LNCaP clone FGC (cell line): ENCODE measurements at regions not wholly inside any gene's neighbourhood (a gene's known extent, or its start where the extent isn't known, plus 50 kb on each side); places are given as distances from the start of the nearest gene placed in this dataset.

Experiments
- DNase-seq: peaks from one replicate; pipeline ENCODE4 v3.0.0-alpha.2; 2011; ENCODE audit warnings: low read depth
- H3K4me3 ChIP-seq: 2 replicates; pipeline ENCODE4 v1.5.1; 2011; ENCODE audit warnings: mild to moderate bottlenecking, low read depth, low read length, control low read depth
- TF ChIP-seq, protein P1 (sequence below): IDR thresholded peaks from 2 replicates; pipeline ENCODE4 v1.5.1; 2012; ENCODE audit warnings: mild to moderate bottlenecking; ENCODE audit not compliant: control insufficient read depth, insufficient read depth; ENCODE audit errors: extremely low read depth

DNA sequence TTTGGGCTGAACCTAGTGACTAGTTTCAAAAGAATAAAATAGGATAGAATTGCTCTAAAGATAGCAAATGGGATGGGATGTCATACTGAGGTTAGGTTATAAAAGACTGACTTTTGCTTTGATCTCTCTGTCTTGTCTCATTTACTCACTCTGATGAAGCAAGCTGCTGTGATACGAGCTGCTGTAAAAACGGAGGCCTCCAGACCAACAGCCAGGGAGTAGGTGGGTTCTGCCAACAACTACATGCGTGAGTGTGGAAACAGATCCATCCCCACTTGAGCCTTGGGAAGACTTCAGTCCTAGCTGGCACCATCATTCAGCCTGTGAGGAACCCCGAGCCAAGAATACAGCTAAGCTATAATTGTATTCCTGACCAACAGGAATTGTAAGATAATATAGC, 373.9 kb upstream of the CA10 start:
- H3K4me3 ChIP-seq = no peak overlapping the region
- TF ChIP-seq, protein P1, sequence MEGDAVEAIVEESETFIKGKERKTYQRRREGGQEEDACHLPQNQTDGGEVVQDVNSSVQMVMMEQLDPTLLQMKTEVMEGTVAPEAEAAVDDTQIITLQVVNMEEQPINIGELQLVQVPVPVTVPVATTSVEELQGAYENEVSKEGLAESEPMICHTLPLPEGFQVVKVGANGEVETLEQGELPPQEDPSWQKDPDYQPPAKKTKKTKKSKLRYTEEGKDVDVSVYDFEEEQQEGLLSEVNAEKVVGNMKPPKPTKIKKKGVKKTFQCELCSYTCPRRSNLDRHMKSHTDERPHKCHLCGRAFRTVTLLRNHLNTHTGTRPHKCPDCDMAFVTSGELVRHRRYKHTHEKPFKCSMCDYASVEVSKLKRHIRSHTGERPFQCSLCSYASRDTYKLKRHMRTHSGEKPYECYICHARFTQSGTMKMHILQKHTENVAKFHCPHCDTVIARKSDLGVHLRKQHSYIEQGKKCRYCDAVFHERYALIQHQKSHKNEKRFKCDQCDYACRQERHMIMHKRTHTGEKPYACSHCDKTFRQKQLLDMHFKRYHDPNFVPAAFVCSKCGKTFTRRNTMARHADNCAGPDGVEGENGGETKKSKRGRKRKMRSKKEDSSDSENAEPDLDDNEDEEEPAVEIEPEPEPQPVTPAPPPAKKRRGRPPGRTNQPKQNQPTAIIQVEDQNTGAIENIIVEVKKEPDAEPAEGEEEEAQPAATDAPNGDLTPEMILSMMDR = no peak
- no peak for DNase-seq

DNA sequence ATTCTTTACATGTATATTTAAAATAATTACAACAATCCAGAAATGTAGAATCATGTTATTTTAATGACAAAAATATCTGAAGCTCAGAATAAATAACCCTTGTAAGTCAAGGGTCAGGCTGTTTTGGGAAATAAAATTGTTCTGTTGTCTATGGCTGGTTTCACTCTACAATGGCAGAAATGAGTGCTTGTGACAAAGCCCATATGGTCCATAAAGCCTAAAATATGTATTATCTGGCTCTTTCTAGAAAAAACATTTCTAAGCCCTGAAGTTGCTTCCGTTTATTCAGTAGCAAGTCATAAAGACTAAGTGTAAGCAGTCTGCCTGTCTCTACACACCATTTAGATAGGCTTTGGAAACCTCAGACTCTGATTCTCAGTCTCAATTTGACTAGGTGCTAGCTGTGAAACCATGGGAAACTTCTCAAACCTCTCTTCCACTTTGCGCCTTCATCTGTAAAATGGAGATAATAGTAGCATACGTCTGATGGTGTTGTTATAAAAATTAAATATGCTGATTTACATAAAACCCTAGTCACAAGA, 365.7 kb upstream of the CA10 start:
- H3K4me3 ChIP-seq = no peak overlapping the region
- TF ChIP-seq, protein P1 = no peak
- DNase-seq = no peak

DNA sequence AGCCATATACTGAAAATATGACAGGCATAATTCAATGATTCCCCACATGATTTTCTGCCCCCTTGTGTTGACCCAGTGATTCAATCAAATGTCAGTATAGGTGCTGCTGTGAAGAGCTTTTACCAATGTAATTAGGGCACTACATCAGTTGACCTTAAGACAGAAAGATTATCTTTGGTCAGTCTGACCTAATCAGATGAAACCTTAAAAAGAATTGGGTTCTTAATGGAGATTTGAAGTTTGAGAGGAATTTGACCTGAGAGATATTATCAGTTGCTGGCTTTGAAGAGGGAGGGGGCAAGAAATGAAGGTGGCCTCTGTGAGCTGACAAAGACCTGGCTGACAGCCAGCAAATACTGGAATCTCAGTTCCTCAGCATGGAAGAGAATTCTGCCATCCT, 358.7 kb upstream of the CA10 start:
- TF ChIP-seq, protein P1 = no peak
- no peak overlapping the region for H3K4me3 ChIP-seq
- DNase-seq = no peak

DNA sequence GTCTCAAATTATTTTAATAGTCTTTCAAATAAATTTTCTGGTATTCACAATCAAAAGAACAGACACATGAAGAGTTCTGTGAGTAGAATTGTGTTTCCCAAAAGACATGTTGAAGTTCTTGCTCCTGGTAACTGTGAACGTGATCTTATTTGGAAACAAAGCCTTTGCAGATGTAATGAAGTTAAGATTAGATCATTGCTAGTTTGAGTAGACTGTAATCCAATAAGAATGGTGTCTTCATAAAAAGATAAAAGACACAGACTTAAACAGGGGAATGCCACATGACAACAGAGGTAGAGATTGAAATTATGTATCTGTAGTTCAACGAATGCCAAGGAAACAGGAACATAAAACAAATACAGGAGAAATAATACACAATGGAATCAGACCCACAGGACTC, 357.4 kb upstream of the CA10 start:
- TF ChIP-seq, protein P1 = no peak
- DNase-seq = no peak
- H3K4me3 ChIP-seq = no peak overlapping the region

DNA sequence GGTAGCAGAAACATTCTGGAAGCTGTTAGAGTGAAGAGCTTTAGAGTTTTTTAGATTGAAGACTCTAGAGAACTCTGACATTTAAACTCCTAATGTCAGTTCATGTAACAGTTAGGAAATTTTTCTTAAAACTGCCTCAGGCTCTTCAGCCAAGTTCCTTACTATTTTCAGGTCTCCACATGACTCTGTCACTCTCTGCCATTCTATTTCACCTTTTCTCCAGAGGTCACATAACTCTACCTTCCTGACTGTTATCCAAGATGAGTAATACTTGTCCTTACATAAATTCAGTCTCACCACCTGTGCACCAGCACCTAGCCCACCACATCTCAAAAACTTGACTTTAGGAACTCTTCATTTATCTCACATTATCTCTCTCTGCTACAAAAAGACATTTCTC, 347.1 kb upstream of the CA10 start:
- no peak for DNase-seq
- TF ChIP-seq, protein P1 = no peak
- no peak overlapping the region for H3K4me3 ChIP-seq

DNA sequence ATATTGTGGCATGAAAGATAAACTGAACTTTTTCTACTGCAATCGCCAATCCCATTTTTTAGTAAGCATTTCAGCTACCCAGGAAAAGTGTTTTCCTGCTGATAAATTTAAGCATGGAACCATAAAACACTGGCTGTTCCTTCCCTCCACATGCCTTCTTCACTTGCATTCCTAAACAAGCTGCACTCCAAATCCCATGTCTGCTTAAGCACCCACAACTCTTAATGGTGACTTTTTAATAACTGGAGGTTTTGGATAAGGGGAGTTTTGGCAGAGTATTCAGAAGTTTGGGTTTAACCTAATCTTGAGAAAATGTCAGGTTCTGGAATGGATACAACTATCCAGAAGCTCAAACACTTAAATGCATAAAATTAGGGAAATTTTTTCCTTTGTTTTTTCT, 345.6 kb upstream of the CA10 start:
- no peak for DNase-seq
- no peak overlapping the region for H3K4me3 ChIP-seq
- TF ChIP-seq, protein P1 = no peak

DNA sequence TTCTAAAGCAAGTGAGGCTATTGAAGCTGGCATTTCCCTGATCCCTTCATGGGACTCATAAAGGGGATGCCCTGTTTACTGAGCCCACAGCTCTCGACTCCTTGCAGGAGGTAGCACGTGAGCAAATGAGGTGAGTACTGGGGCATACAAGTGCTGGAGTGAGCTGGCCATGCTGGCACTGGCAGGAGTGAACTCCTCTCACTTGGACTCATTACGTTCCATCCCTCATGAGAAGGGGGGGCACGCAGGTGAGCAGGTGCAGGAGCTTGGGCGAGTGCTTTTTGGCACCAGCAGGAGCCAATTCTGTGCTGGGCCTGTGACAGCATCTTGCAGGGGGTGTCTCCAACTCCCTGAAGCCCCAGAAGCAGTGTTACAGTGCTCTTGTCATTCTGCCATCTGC, 337.1 kb upstream of the CA10 start:
- DNase-seq = no peak
- H3K4me3 ChIP-seq = no peak overlapping the region
- TF ChIP-seq, protein P1 = no peak
